VCaP (cell line): ENCODE measurements at regions not wholly inside any gene's neighbourhood (a gene's known extent, or its start where the extent isn't known, plus 50 kb on each side); places are given as distances from the start of the nearest gene placed in this dataset.

Experiments used
- H3K27ac ChIP-seq: fragments of 450-650 bp; 2 replicates; pipeline ENCODE4 v1.5.1; 2017
- CTCF ChIP-seq: fragments of 450-650 bp; conservative IDR thresholded peaks from 2 replicates; pipeline ENCODE4 v1.5.1; 2017; ENCODE audit warnings: mild to moderate bottlenecking, moderate library complexity

- H3K27ac ChIP-seq = no peak overlapping the region
- TF ChIP-seq CTCF = no peak
Measured at GRCh38 chr6:23969344-23969743, 156.7 kb upstream of the NRSN1 start.

- no peak overlapping the region for H3K27ac ChIP-seq
- TF ChIP-seq CTCF = no peak
Measured at GRCh38 chr6:23977706-23978105, 148.3 kb upstream of the NRSN1 start.

- no peak for TF ChIP-seq CTCF
- no peak overlapping the region for H3K27ac ChIP-seq
Measured at GRCh38 chr6:23980965-23981364, 145.1 kb upstream of the NRSN1 start.

GRCh38 chr6:23981923-23982322 is 144.1 kb upstream of the NRSN1 start:
- TF ChIP-seq CTCF = no peak
- H3K27ac ChIP-seq = no peak overlapping the region

- no peak overlapping the region for H3K27ac ChIP-seq
- TF ChIP-seq CTCF = no peak
Measured at GRCh38 chr6:23983735-23984134, 142.3 kb upstream of the NRSN1 start.

- no peak for TF ChIP-seq CTCF
- H3K27ac ChIP-seq = no peak overlapping the region
Measured at GRCh38 chr6:23985015-23985414, 141.0 kb upstream of the NRSN1 start.

- H3K27ac ChIP-seq = no peak overlapping the region
- no peak for TF ChIP-seq CTCF
Measured at GRCh38 chr6:23989885-23990533, 136.0 kb upstream of the NRSN1 start.
